Mucosa of gallbladder (tissue), 1 donor: ENCODE measurements at regions not wholly inside any gene's neighbourhood (a gene's known extent, or its start where the extent isn't known, plus 50 kb on each side); places are given as distances from the start of the nearest gene placed in this dataset.

Experiments used
- DNase-seq: peaks from one replicate; pipeline ENCODE4 v3.0.0-alpha.2; 2020; ENCODE audit warnings: low spot score
- donor health status: DM: no; HTN: no; CAD: no.

DNA sequence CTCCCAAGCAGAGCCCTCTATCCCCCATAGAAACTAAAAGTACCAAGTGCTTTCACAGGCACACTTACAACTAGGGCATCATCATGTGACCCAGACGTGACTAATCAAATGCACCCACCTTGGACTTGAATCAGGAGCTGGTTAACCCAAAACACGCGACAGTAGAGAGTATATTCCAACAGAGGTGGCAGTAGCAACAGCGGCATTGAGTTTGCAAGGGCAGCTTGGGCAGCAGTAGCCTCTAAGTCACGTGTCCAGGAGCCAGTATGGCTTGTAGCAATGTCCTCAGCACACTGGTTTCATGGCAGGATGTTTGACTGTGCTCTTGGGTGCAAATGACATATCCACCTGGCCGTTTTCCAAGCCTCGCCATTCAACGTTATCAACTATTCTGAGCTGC is 73.4 kb upstream of the DNAH5 start:
- no peak for DNase-seq

DNA sequence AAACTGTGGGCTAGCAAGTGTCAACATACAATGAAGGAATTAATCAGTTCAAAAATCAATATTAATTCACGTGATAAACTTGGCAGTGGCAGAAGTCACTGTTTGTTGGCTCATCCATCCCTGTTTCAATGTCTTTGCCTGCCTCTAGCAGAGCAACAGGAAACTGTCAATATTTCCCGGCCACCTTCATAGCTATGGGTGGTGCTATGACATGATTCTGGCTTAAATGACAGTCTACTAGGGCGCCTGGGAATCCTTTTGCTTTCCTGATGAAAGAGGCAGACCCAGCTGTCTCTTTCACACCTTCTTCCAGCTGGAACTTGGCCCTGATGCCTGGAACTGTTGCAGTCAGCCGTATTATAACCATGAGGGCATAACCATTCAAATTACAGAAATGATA is 72.1 kb upstream of the DNAH5 start:
- DNase-seq: peak; percentile 47

DNA sequence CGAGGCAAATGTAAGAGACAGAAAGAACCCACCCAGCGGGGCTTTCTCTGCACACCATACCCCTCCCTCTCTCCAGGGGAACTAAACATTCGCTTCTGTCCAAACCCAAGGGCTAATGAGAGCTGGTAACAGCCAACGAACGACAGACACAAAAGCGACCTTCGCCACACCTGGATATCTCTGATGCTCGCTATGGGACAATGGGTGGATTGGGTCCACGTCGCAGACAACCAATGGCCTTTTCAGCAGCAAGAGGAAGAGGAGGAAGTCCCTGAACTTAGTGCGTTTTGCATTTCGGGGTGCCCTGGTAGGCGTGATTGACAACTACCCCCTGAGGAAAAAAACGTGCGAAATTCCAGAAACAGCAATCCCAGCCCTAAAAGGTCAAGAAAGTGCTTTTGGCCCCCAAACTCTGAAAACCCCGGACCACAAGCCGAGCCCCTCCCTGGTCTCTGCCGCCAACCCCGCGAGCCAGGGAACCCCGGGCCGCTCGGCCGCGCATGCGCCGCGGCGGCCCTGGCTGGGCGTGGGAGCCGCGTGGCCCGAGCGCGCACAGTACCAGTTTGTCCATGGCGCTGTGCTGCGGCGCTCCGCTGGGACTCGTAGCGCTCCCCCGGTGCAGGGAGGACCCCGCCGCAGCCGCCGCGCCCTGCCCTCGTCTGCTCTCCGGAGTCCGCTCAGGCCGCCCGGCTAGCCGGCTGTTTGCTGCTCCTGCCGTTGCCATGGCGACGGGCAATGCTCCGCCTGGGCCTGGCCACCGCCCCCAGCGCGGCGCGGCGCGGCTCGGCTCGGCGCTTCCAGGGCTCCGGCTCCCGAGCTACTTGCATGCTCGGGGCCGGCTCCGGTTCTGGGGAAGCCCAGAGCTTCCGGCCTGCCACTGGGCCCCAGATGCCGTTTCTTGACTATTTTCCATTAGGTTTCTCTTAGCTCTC is 66.9 kb upstream of the DNAH5 start:
- peak; percentile 79 for DNase-seq

DNA sequence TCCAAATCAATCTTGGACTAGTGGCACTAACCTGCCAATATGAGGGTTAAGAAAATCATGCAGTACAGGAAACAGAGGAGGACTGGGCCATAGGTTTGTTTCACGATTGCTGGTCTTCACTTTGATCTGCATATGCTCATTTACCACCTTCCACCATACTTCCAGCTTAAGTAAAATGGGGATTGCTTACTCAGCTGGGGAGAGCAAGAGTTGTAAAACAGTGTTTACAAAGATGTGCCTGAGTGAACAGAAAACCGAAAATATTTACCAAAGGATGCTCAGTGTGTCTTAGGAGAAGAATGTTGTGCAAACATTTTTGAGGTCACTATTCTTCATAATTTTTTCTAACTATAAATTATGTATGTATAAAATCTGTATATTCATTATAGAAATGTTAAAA is 65.1 kb upstream of the DNAH5 start:
- DNase-seq: no peak

- DNase-seq: no peak
Measured at GRCh38 chr5:14008819-14009311, 64.4 kb upstream of the DNAH5 start.

GRCh38 chr5:14006823-14007520 is 62.5 kb upstream of the DNAH5 start:
- DNase-seq: no peak

DNA sequence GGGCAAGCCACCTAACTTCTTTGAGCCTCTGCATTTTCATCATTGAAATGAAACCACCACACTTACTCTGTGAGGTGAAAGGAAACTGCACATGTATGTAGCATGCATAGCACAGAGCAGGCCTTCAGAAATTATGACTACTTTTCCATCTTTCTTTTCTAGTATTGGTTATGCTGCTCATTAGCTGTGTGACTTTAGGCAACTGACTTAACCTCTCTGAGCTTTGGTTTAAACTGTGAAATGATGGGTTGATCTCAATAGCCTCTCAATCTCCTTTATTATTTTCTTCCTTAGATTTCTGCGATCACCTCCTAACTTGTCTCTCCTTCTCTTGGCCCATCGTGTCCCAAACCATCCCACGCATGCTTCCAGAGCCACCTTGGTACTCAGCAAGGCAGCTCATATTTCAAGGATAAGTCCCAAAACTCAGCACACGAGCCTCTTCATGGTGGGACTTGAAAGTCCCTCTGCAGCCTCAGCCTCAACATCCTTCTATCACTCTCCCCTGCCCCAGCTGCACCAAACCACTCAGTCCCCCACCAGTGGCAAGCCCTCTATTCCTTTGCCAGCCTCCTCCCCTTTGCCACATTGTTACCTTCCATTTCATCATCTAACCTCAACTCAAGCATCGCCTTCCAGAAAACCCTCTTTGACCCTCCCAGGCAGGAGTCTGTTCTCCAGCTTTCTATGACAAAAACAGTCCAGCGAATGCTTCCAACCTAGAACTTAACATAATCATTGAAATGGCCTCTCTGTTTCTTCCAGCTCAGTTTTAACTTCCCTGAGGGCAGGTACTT is 60.3 kb upstream of the DNAH5 start:
- DNase-seq: no peak

GRCh38 chr5:14003936-14004335 is 59.4 kb upstream of the DNAH5 start:
- DNase-seq: no peak

GRCh38 chr5:14003513-14003912 is 59.0 kb upstream of the DNAH5 start:
- no peak for DNase-seq

DNA sequence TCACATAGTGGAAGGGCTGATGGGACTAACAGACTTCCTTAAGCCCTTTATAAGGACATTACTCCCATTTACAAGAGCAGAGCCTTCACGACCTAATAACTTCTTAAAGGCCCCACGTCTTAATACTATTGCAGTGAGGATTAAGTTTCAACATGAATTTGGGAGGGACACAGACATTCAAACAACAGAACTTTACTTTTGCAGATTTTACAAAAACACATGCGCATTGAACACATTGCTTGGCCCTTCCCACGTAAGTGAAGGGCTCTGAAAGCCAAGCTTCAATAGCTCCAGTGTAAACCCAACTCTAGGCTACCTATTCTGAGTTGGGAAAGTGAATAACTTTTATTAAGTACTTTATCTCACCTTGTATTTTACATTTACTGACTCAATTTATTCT is 53.8 kb upstream of the DNAH5 start:
- no peak for DNase-seq

- DNase-seq: no peak
Measured at GRCh38 chr5:13997514-13997913, 53.0 kb upstream of the DNAH5 start.

DNA sequence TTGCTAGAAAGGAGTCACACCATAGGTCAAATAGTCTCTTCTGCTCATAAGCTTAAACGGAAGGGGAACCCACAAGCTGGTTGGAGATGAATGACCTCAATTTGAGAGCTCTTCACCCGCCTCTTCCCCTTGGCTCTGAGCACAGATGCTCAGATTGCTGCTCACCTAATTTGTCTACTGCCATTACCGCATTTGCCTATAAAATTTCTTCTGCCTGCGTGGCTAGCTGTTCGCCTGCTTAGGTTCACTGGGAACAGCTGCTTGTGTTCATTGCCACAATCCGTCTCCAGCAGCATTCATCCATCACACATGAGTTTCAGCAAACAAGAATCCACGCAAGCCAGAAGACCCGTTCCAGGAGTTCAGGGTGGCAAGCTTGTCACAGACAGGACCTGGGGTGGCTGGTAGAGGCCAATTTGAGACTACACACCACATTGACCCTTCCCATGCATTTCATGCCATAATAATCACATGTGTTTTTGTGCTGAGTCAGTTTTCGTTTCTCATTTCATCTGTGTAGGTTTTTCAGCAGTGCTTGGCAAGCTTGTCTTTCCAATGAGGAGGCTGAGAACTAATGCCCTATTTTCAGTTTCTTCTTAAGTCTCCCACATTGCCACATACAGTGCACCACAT is 50.2 kb upstream of the DNAH5 start:
- no peak for DNase-seq
